Calu3 (cell line): ENCODE measurements at regions not wholly inside any gene's neighbourhood (a gene's known extent, or its start where the extent isn't known, plus 50 kb on each side); places are given as distances from the start of the nearest gene placed in this dataset.

Experiments
- BruUV-seq: library from RNA; stranded (reverse); fragments of 400-500 nt; replicated peaks from 2 replicates; lab custom pipeline; 2021; lab: Mats Ljungman, UMichigan
- CTCF ChIA-PET: fragments of 300-600 bp; sonication (Branson Sonifier 250); formaldehyde crosslinking; loops from one replicate; lab custom pipeline; 2022; ENCODE audit warnings: antibody characterized with exemption; lab: Charles Lee
- DNase-seq: peaks from one replicate; pipeline ENCODE4 v3.0.0; 2022
- H3K27ac Mint-ChIP-seq: one replicate; pipeline ENCODE4 v1.8.0; 2022; ENCODE audit warnings: mixed read lengths; ENCODE audit not compliant: unreplicated experiment
- H3K27me3 Mint-ChIP-seq: one replicate; pipeline ENCODE4 v1.8.0; 2022; ENCODE audit warnings: mixed read lengths; ENCODE audit not compliant: unreplicated experiment
- H3K36me3 Mint-ChIP-seq: one replicate; pipeline ENCODE4 v1.8.0; 2022; ENCODE audit warnings: mild to moderate bottlenecking, moderate library complexity, mixed read lengths; ENCODE audit not compliant: insufficient read depth, unreplicated experiment
- H3K4me1 Mint-ChIP-seq: one replicate; pipeline ENCODE4 v1.8.0; 2022; ENCODE audit warnings: mild to moderate bottlenecking, low read depth, mixed read lengths; ENCODE audit not compliant: unreplicated experiment
- H3K4me3 Mint-ChIP-seq: one replicate; pipeline ENCODE4 v1.8.0; 2022; ENCODE audit warnings: mild to moderate bottlenecking, low read depth, moderate library complexity, mixed read lengths; ENCODE audit not compliant: unreplicated experiment
- H3K9me3 Mint-ChIP-seq: one replicate; pipeline ENCODE4 v1.8.0; 2022; ENCODE audit warnings: low read depth, mixed read lengths; ENCODE audit not compliant: unreplicated experiment
- CTCF ChIP-seq: fragments of 200-600 bp; IDR thresholded peaks from one replicate; pipeline ENCODE4 v1.8.0; 2022; ENCODE audit warnings: antibody characterized with exemption; ENCODE audit not compliant: unreplicated experiment
- intact Hi-C: fragments of 100-400 bp; cut with micrococcal nuclease; formaldehyde crosslinking; loops from one replicate; pipeline ENCODE4 v1.10.0; 2022; ENCODE audit not compliant: unreplicated experiment

- Mint-ChIP-seq H3K4me3 (no peak overlapping the region), H3K4me1 (no peaks in the 10 kb centered on the region), H3K36me3 (no peaks in the 10 kb centered on the region), H3K27me3 (no peaks in the 10 kb centered on the region), H3K27ac (no peak overlapping the region), H3K9me3 (peaks cover 9% of the 10 kb centered on the region)
- no TSS peak for BruUV-seq
- no peak for TF ChIP-seq CTCF
- intact Hi-C loops = no loop called here
- CTCF ChIA-PET = no interaction called here
- DNase-seq = no peak
Measured at GRCh38 chr5:2208239-2208544, 325.5 kb upstream of the IRX4 start.

GRCh38 chr5:2207416-2208238 lies 324.9 kb upstream of the IRX4 start:
- no peak for TF ChIP-seq CTCF
- no TSS peak for BruUV-seq
- no peak for DNase-seq
- intact Hi-C loops = no loop called here
- H3K9me3 Mint-ChIP-seq = peaks cover 11% of the 10 kb centered on the region
- CTCF ChIA-PET = no interaction called here
- no peaks in the 10 kb centered on the region for H3K4me1 Mint-ChIP-seq
- no peak overlapping the region for H3K4me3 Mint-ChIP-seq
- no peaks in the 10 kb centered on the region for H3K36me3 Mint-ChIP-seq
- no peaks in the 10 kb centered on the region for H3K27me3 Mint-ChIP-seq
- H3K27ac Mint-ChIP-seq = no peak overlapping the region

GRCh38 chr5:2207109-2207399 lies 324.3 kb upstream of the IRX4 start:
- Mint-ChIP-seq H3K27me3 (no peaks in the 10 kb centered on the region), H3K27ac (no peak overlapping the region), H3K4me1 (no peaks in the 10 kb centered on the region), H3K9me3 (peaks cover 11% of the 10 kb centered on the region), H3K36me3 (no peaks in the 10 kb centered on the region), H3K4me3 (no peak overlapping the region)
- no peak for TF ChIP-seq CTCF
- no peak for DNase-seq
- CTCF ChIA-PET = no interaction called here
- intact Hi-C loops = no loop called here
- no TSS peak for BruUV-seq

GRCh38 chr5:2206293-2207108 lies 323.8 kb upstream of the IRX4 start:
- Mint-ChIP-seq H3K9me3 (peaks cover 11% of the 10 kb centered on the region), H3K4me1 (no peaks in the 10 kb centered on the region), H3K4me3 (no peak overlapping the region), H3K36me3 (no peaks in the 10 kb centered on the region), H3K27ac (no peak overlapping the region), H3K27me3 (no peaks in the 10 kb centered on the region)
- DNase-seq = no peak
- CTCF ChIA-PET = no interaction called here
- TF ChIP-seq CTCF = no peak
- BruUV-seq = no TSS peak
- intact Hi-C loops = no loop called here
